Thyroid gland (tissue), 4 donors: ENCODE measurements at regions not wholly inside any gene's neighbourhood (a gene's known extent, or its start where the extent isn't known, plus 50 kb on each side); places are given as distances from the start of the nearest gene placed in this dataset.
"Not testable (repeated sequence)": the region's sequence is repeated elsewhere in the genome, so short reads cannot be mapped to it uniquely, and the experiment has no call there.

Source experiments
- DNase-seq, 2 donors: peaks; one replicate each; pipeline ENCODE4 v3.0.0-alpha.2; 2019
- H3K27ac ChIP-seq, 3 donors: fragments of 200-600 bp; sonication (generic); 1 replicate in 2 of 3; 2 replicates in 1 of 3; pipeline ENCODE4 v1.5.1; 2016 to 2019; ENCODE audit warnings: mild to moderate bottlenecking in 1 of 3, moderate library complexity in 1 of 3
- H3K27me3 ChIP-seq: fragments of 200-600 bp; sonication (generic); one replicate; pipeline ENCODE4 v1.5.1; 2019
- H3K36me3 ChIP-seq, 2 donors: fragments of 200-600 bp; sonication (generic); one replicate each; pipeline ENCODE4 v1.5.1; 2016 to 2019
- H3K4me1 ChIP-seq, 2 donors: fragments of 200-600 bp; sonication (generic); one replicate each; pipeline ENCODE4 v1.5.1; 2017 to 2019
- H3K4me3 ChIP-seq, 3 donors: fragments of 200-600 bp; sonication (generic); replicated peaks in 1 of 3; 1 replicate in 2 of 3; 2 replicates in 1 of 3; pipeline ENCODE4 v1.5.1; 2016; ENCODE audit warnings: mild to moderate bottlenecking in 1 of 3
- H3K9me3 ChIP-seq: fragments of 200-600 bp; sonication (generic); one replicate; pipeline ENCODE4 v1.5.1; 2017
- CTCF ChIP-seq, 6 experiments: fragments of 200-600 bp in 3 of 6; fragments of 450-650 bp in 3 of 6; sonication (generic) in 3 of 6; IDR thresholded peaks; one replicate each; pipeline ENCODE4 v1.5.1; 2016 to 2019; ENCODE audit warnings: antibody characterized with exemption in 6 of 6, mild to moderate bottlenecking in 2 of 6, inconsistent platforms in 1 of 6, moderate library complexity in 1 of 6
- POLR2A ChIP-seq, 2 donors: fragments of 450-650 bp; IDR thresholded peaks; one replicate each; pipeline ENCODE4 v1.6.1; 2017; ENCODE audit warnings: antibody characterized with exemption in 2 of 2, mild to moderate bottlenecking in 2 of 2, moderate library complexity in 1 of 2
- WGBS, 2 donors: methylation state at CpG; one replicate each; pipeline ENCODE4 v1.1.5; 2017; 5-methylcytosine and 5-hydroxymethylcytosine counted together
- intact Hi-C: fragments of 100-400 bp; cut with DNase I; formaldehyde crosslinking; loops from one replicate; pipeline ENCODE4 v1.15.1; 2023

- H3K27ac ChIP-seq, result no peak overlapping the region
- no peak for DNase-seq
- H3K9me3 ChIP-seq, result no peaks in the 10 kb centered on the region
- no peak for TF ChIP-seq POLR2A (IDR thresholded peaks at IDR 0.05)
- no peak for TF ChIP-seq CTCF (IDR thresholded peaks at IDR 0.05)
- no peaks in the 10 kb centered on the region for H3K27me3 ChIP-seq
- 84 to 96% methylated on average over 3 to 4 of the region's 4 CpGs for WGBS, 2 donors
- no peaks in the 10 kb centered on the region for H3K4me1 ChIP-seq
- no peaks in the 10 kb centered on the region for H3K36me3 ChIP-seq
- no peak overlapping the region for H3K4me3 ChIP-seq
- intact Hi-C loops, result no loop called here
Measured at GRCh38 chr2:242044313-242044590, 174.7 kb downstream of the RTP5 start.

- intact Hi-C loops, H3K9me3 ChIP-seq, H3K27me3 ChIP-seq, H3K36me3 ChIP-seq, H3K27ac ChIP-seq, H3K4me3 ChIP-seq, DNase-seq, H3K4me1 ChIP-seq: not testable (repeated sequence)
- 93 to 96% methylated on average over 18 to 20 of the region's 25 CpGs for WGBS, 2 donors
Measured at GRCh38 chr2:242045596-242046144, 176.1 kb downstream of the RTP5 start.

- intact Hi-C loops, result no loop called here
- H3K9me3 ChIP-seq, result no peaks in the 10 kb centered on the region
- no peak for DNase-seq
- no peaks in the 10 kb centered on the region for H3K36me3 ChIP-seq
- H3K27ac ChIP-seq, result no peak overlapping the region
- 62 to 72% methylated on average over 21 to 29 of the region's 38 CpGs for WGBS, 2 donors
- H3K4me3 ChIP-seq, result no peak overlapping the region
- H3K4me1 ChIP-seq, result no peaks in the 10 kb centered on the region
- no peaks in the 10 kb centered on the region for H3K27me3 ChIP-seq
- TF ChIP-seq POLR2A (IDR thresholded peaks at IDR 0.05) (no peak), CTCF (IDR thresholded peaks at IDR 0.05) (no peak)
Measured at GRCh38 chr2:242046206-242046826, 176.8 kb downstream of the RTP5 start.

GRCh38 chr2:242047963-242048362, 178.4 kb downstream of the RTP5 start:
- Histone ChIP-seq H3K9me3 (no peaks in the 10 kb centered on the region), H3K27me3 (no peaks in the 10 kb centered on the region), H3K27ac (no peak overlapping the region), H3K4me3 (no peak overlapping the region), H3K4me1 (no peaks in the 10 kb centered on the region), H3K36me3 (no peaks in the 10 kb centered on the region)
- intact Hi-C loops, result no loop called here
- 82 to 86% methylated on average over 12 of the region's 12 CpGs for WGBS, 2 donors
- DNase-seq, result no peak
- no peak for TF ChIP-seq POLR2A (IDR thresholded peaks at IDR 0.05)
- TF ChIP-seq CTCF (IDR thresholded peaks at IDR 0.05), result no peak

- Histone ChIP-seq H3K27me3 (no peaks in the 10 kb centered on the region), H3K36me3 (no peaks in the 10 kb centered on the region), H3K27ac (no peak overlapping the region), H3K4me1 (no peaks in the 10 kb centered on the region), H3K4me3 (no peak overlapping the region), H3K9me3 (no peaks in the 10 kb centered on the region)
- intact Hi-C loops, result no loop called here
- WGBS, 2 donors, result 90 to 91% methylated on average over 2 of the region's 2 CpGs
- TF ChIP-seq CTCF (IDR thresholded peaks at IDR 0.05) (no peak), POLR2A (IDR thresholded peaks at IDR 0.05) (no peak)
- DNase-seq, result no peak
Measured at GRCh38 chr2:242048479-242048878, 178.9 kb downstream of the RTP5 start.

- H3K4me1 ChIP-seq, DNase-seq, H3K27ac ChIP-seq, H3K27me3 ChIP-seq, H3K9me3 ChIP-seq, intact Hi-C loops, H3K4me3 ChIP-seq, H3K36me3 ChIP-seq: not testable (repeated sequence)
- 90 to 94% methylated on average over 7 of the region's 7 CpGs for WGBS, 2 donors
Measured at GRCh38 chr2:242049492-242049891, 180.0 kb downstream of the RTP5 start.
